ENCODE measurements at regions not wholly inside any gene's neighbourhood (a gene's known extent, or its start where the extent isn't known, plus 50 kb on each side); places are given as distances from the start of the nearest gene placed in this dataset.

GRCh38 chr5:68817632-68818031, 276.2 kb upstream of the SLC30A5 start (continued):
- TF ChIP-seq ZNF462 (CRISPR knock-in tag; IDR thresholded peaks at IDR 0.05) (no peak), EZH2phosphoT487 (IDR thresholded peaks at IDR 0.05; ENCODE audit: unreplicated experiment) (no peak), ETS1 (IDR thresholded peaks at IDR 0.05) (no peak), ZNF331 (CRISPR knock-in tag; IDR thresholded peaks at IDR 0.05; ENCODE audit: low read depth) (no peak), CREB1 (CRISPR knock-in tag; IDR thresholded peaks at IDR 0.05; ENCODE audit: low read depth) (no peak), STAT1 (IDR thresholded peaks at IDR 0.05; ENCODE audit: unreplicated experiment) (no peak), ZNF114 (CRISPR knock-in tag; IDR thresholded peaks at IDR 0.05) (no peak), JUNB (IDR thresholded peaks at IDR 0.05; ENCODE audit: unreplicated experiment) (no peak)

- Mint-ChIP-seq H3K27me3 (ENCODE audit: insufficient read depth, low read depth, poor library complexity) (peaks cover 2% of the 10 kb centered on the region), H3K36me3 (ENCODE audit: low read depth) (no peaks in the 10 kb centered on the region), H3K4me3 (no peak overlapping the region), H3K4me1 (peaks cover 23% of the 10 kb centered on the region), H3K27ac (peak overlapping the region; percentile 61), H3K9me3 (peaks cover 5% of the 10 kb centered on the region; the same call in 1 of the 3 replicates)
- Histone ChIP-seq H4K20me1 (replicated peaks; ENCODE audit: insufficient read depth) (no peaks in the 10 kb centered on the region), H3F3A (replicated peaks; ENCODE audit: low read depth) (peaks cover 4% of the 10 kb centered on the region; the same call in 1 of the 2 replicates), H2AFZ (peak overlapping the region; percentile 93), H3K36me3 (ENCODE audit: insufficient read depth) (no peaks in the 10 kb centered on the region), H3K79me2 (replicated peaks; ENCODE audit: insufficient read depth) (no peaks in the 10 kb centered on the region), H3K4me2 (peak overlapping the region; percentile 39), H3K9me2 (ENCODE audit: insufficient read depth) (peaks cover 13% of the 10 kb centered on the region; the same call in 1 of the 2 replicates), H3K4me1 (ENCODE audit: insufficient read depth) (peaks cover 23% of the 10 kb centered on the region), H3K27ac (ENCODE audit: low read depth) (peak overlapping the region; percentile 61), H3K27me3 (ENCODE audit: insufficient read depth) (no peaks in the 10 kb centered on the region), H3K4me3 (no peak overlapping the region)
- peak; percentile 64 for DNase-seq (ENCODE audit: low spot score)
- TF ChIP-seq STAT1 (IDR thresholded peaks at IDR 0.05; ENCODE audit: unreplicated experiment), result no peak
- TF ChIP-seq, protein P1, sequence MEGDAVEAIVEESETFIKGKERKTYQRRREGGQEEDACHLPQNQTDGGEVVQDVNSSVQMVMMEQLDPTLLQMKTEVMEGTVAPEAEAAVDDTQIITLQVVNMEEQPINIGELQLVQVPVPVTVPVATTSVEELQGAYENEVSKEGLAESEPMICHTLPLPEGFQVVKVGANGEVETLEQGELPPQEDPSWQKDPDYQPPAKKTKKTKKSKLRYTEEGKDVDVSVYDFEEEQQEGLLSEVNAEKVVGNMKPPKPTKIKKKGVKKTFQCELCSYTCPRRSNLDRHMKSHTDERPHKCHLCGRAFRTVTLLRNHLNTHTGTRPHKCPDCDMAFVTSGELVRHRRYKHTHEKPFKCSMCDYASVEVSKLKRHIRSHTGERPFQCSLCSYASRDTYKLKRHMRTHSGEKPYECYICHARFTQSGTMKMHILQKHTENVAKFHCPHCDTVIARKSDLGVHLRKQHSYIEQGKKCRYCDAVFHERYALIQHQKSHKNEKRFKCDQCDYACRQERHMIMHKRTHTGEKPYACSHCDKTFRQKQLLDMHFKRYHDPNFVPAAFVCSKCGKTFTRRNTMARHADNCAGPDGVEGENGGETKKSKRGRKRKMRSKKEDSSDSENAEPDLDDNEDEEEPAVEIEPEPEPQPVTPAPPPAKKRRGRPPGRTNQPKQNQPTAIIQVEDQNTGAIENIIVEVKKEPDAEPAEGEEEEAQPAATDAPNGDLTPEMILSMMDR (conservative IDR thresholded peaks at IDR 0.05; ENCODE audit: low read depth in 2 of 2), result 0 out of 4 replicates have a peak, but pooled peaks of 1 of the 2 experiments have one; percentile 9
- peak; percentile 97 for ATAC-seq
Observed at GRCh38 chr5:68818057-68818695, 275.6 kb upstream of the SLC30A5 start.

All from GM23338 (cell line).